SK-N-SH (cell line): ENCODE measurements at regions not wholly inside any gene's neighbourhood (a gene's known extent, or its start where the extent isn't known, plus 50 kb on each side); places are given as distances from the start of the nearest gene placed in this dataset.

ENCODE experiments used
- CTCF ChIA-PET: fragments of 300-600, 350-600 bp; formaldehyde crosslinking; extraction: SDS; loops from one replicate; lab custom pipeline; 2021; lab: Yijun Ruan, JAX
- POLR2A ChIA-PET: fragments of 350-600 bp; sonication (Branson Sonifier 250); formaldehyde crosslinking; extraction: SDS; loops from one replicate; lab custom pipeline; 2020; ENCODE audit warnings: antibody characterized with exemption, inconsistent platforms; lab: Yijun Ruan, JAX
- DNase-seq: peaks from one replicate; pipeline ENCODE4 v3.0.0; 2012
- H2AFZ ChIP-seq: fragments of 200-600 bp; sonication (generic); 2 replicates; pipeline ENCODE4 v1.8.1; 2016; ENCODE audit warnings: antibody characterized with exemption, mild to moderate bottlenecking, low read depth
- H3F3A ChIP-seq: fragments of 200-600 bp; sonication (generic); replicated peaks from 2 replicates; pipeline ENCODE3; 2016; ENCODE audit warnings: antibody characterized with exemption, mild to moderate bottlenecking; ENCODE audit not compliant: insufficient read depth
- H3K27ac ChIP-seq, 2 experiments: fragments of 200-500 bp in 1 of 2; fragments of 200-600 bp in 1 of 2; sonication (Bioruptor generic) in 1 of 2; sonication (generic), shearing (Covaris generic) in 1 of 2; 2 replicates each; pipeline versions ENCODE4 v1.5.1 to v1.6.1; 2014 to 2016; ENCODE audit warnings: low read depth in 2 of 2, inconsistent platforms in 1 of 2, low read length in 1 of 2, mild to moderate bottlenecking in 1 of 2, mixed read lengths in 1 of 2
- H3K27me3 ChIP-seq: fragments of 200-600 bp; sonication (generic), shearing (Covaris generic); 2 replicates; pipeline ENCODE4 v1.6.1; 2016; ENCODE audit warnings: mixed run types; ENCODE audit not compliant: insufficient read depth
- H3K36me3 ChIP-seq, 2 experiments: fragments of 200-500 bp in 1 of 2; fragments of 200-600 bp in 1 of 2; sonication (Bioruptor generic) in 1 of 2; sonication (generic) in 1 of 2; replicated peaks in 1 of 2; 2 replicates each; pipeline versions ENCODE3 to v1.5.1; 2014 to 2016; ENCODE audit warnings: low read length in 1 of 2, mild to moderate bottlenecking in 1 of 2; ENCODE audit not compliant: insufficient read depth in 2 of 2, control insufficient read depth in 1 of 2
- H3K4me1 ChIP-seq, 2 experiments: fragments of 200-500 bp in 1 of 2; fragments of 200-600 bp in 1 of 2; sonication (Bioruptor generic) in 1 of 2; sonication (generic), shearing (Covaris generic) in 1 of 2; 2 replicates each; pipeline versions ENCODE4 v1.5.1 to v1.6.1; 2014 to 2016; ENCODE audit warnings: low read depth in 1 of 2, low read length in 1 of 2, mixed run types in 1 of 2; ENCODE audit not compliant: insufficient read depth in 2 of 2, control insufficient read depth in 1 of 2
- H3K4me2 ChIP-seq: fragments of 200-600 bp; sonication (generic), shearing (Covaris generic); 2 replicates; pipeline ENCODE4 v1.6.1; 2017; ENCODE audit warnings: mixed run types
- H3K4me3 ChIP-seq, 2 experiments: fragments of 200-500 bp in 1 of 2; fragments of 200-600 bp in 1 of 2; sonication (Bioruptor generic) in 1 of 2; sonication (generic), shearing (Covaris generic) in 1 of 2; 2 replicates each; pipeline versions ENCODE4 v1.5.1 to v1.8.1; 2014 to 2016; ENCODE audit warnings: low read depth in 2 of 2, inconsistent platforms in 1 of 2, low read length in 1 of 2, mild to moderate bottlenecking in 1 of 2, mixed read lengths in 1 of 2, moderate library complexity in 1 of 2
- H3K79me2 ChIP-seq: fragments of 200-600 bp; sonication (generic); 2 replicates; pipeline ENCODE4 v1.8.1; 2017; ENCODE audit warnings: mild to moderate bottlenecking; ENCODE audit not compliant: insufficient read depth
- H3K9ac ChIP-seq: fragments of 200-600 bp; sonication (generic); 2 replicates; pipeline ENCODE4 v1.6.1; 2017; ENCODE audit warnings: mixed run types
- H3K9me2 ChIP-seq: fragments of 200-600 bp; sonication (generic); 2 replicates; pipeline ENCODE4 v1.6.1; 2017; ENCODE audit warnings: mixed run types
- H3K9me3 ChIP-seq: fragments of 200-600 bp; sonication (generic); 2 replicates; pipeline ENCODE4 v1.6.1; 2017; ENCODE audit warnings: mixed run types, mild to moderate bottlenecking, moderate library complexity
- H4K20me1 ChIP-seq: fragments of 200-600 bp; sonication (generic); 2 replicates; pipeline ENCODE4 v1.6.1; 2017; ENCODE audit warnings: mild to moderate bottlenecking, mixed run types; ENCODE audit not compliant: insufficient read depth
- CHD2 ChIP-seq: fragments of 150-350 bp; IDR thresholded peaks from 2 replicates; pipeline ENCODE4 v1.6.1; 2018; ENCODE audit warnings: low read length; ENCODE audit not compliant: partially characterized antibody
- ELF1 ChIP-seq: IDR thresholded peaks from 2 replicates; pipeline ENCODE4 v1.4.0; 2012
- EP300 ChIP-seq, 2 experiments: IDR thresholded peaks; 2 replicates each; pipeline versions ENCODE4 v1.4.0 to v1.6.1; 2012; ENCODE audit warnings: borderline replicate concordance in 1 of 2, low read depth in 1 of 2, low read length in 1 of 2
- EZH2phosphoT487 ChIP-seq: fragments of 200-600 bp; sonication (generic); IDR thresholded peaks from 2 replicates; pipeline ENCODE4 v1.6.1; 2017; ENCODE audit warnings: low read depth, mixed run types, mild to moderate bottlenecking, antibody characterized with exemption, moderate library complexity, borderline replicate concordance
- FOXM1 ChIP-seq: IDR thresholded peaks from 2 replicates; pipeline ENCODE4 v1.4.0; 2012; ENCODE audit warnings: low read depth, mild to moderate bottlenecking
- GATA2 ChIP-seq: sonication (generic); formaldehyde crosslinking; IDR thresholded peaks from 2 replicates; pipeline ENCODE4 v1.5.0; 2020; ENCODE audit warnings: mild to moderate bottlenecking, missing genetic modification reagents
- IRF3 ChIP-seq: fragments of 150-350 bp; IDR thresholded peaks from 2 replicates; pipeline ENCODE4 v1.6.1; 2016; ENCODE audit warnings: mild to moderate bottlenecking, low read depth, low read length
- NFIC ChIP-seq: IDR thresholded peaks from 2 replicates; pipeline ENCODE4 v1.4.0; 2012; ENCODE audit warnings: borderline replicate concordance
- PBX3 ChIP-seq: IDR thresholded peaks from 2 replicates; pipeline ENCODE4; 2012
- RAD21 ChIP-seq: IDR thresholded peaks from 2 replicates; pipeline ENCODE4 v1.6.1; 2012; ENCODE audit warnings: mild to moderate bottlenecking, low read length
- REST ChIP-seq: IDR thresholded peaks from 2 replicates; pipeline ENCODE4 v1.6.1; 2012; ENCODE audit warnings: mild to moderate bottlenecking, low read depth, low read length, moderate library complexity
- RXRA ChIP-seq: IDR thresholded peaks from 2 replicates; pipeline ENCODE4 v1.4.0; 2012; ENCODE audit warnings: low read depth, mild to moderate bottlenecking, borderline replicate concordance
- SIN3A ChIP-seq: IDR thresholded peaks from 2 replicates; pipeline ENCODE4 v1.6.1; 2012; ENCODE audit warnings: low read depth, mild to moderate bottlenecking, low read length, moderate library complexity, borderline replicate concordance
- TAF1 ChIP-seq: IDR thresholded peaks from 2 replicates; pipeline ENCODE4 v1.6.1; 2012; ENCODE audit warnings: low read depth, mild to moderate bottlenecking, low read length, moderate library complexity, borderline replicate concordance
- TCF12 ChIP-seq: IDR thresholded peaks from 2 replicates; pipeline ENCODE4 v1.4.0; 2012
- USF1 ChIP-seq: IDR thresholded peaks from 2 replicates; pipeline ENCODE4 v1.4.0; 2012; ENCODE audit warnings: low read depth, borderline replicate concordance
- YY1 ChIP-seq: IDR thresholded peaks from 2 replicates; pipeline ENCODE4 v1.4.0; 2012; ENCODE audit warnings: low read depth, mild to moderate bottlenecking
- ZBTB33 ChIP-seq: IDR thresholded peaks from 2 replicates; pipeline ENCODE4 v1.4.0; 2012; ENCODE audit warnings: low read depth, borderline replicate concordance
- WGBS: methylation state at CpG from one replicate; pipeline ENCODE4 v1.1.6; 2017; ENCODE audit warnings: low lambda C conversion rate; 5-methylcytosine and 5-hydroxymethylcytosine counted together

- H3K9me3 ChIP-seq: peaks cover 3% of the 10 kb centered on the region
- no peak overlapping the region for H3K4me2 ChIP-seq
- no peak for DNase-seq
- CTCF ChIA-PET: interaction anchor here (0.9 kb wide), 1 partner anchor 47 kb away, joined by 3 read pairs; no protein-coding TSS in a partner anchor
- H3K27me3 ChIP-seq: no peaks in the 10 kb centered on the region
- no peaks in the 10 kb centered on the region for H4K20me1 ChIP-seq
- TF ChIP-seq RAD21 (no peak), RXRA (no peak), PBX3 (no peak), YY1 (no peak), TAF1 (no peak), GATA2 (CRISPR knock-in tag) (no peak), REST (no peak), EZH2phosphoT487 (no peak), NFIC (no peak), CHD2 (no peak), TCF12 (no peak), ZBTB33 (no peak), USF1 (no peak), ELF1 (no peak), EP300 (IDR thresholded peaks at IDR 0.05; ENCODE audit: borderline replicate concordance in 1 of 2, low read depth in 1 of 2, low read length in 1 of 2) (no peak), FOXM1 (no peak; the same call in 1 of the 2 replicates), SIN3A (no peak), IRF3 (no peak)
- peaks cover 28% of the 10 kb centered on the region for H3F3A ChIP-seq
- no peak overlapping the region for H3K4me3 ChIP-seq
- 4% methylated on average over 1 of the region's 1 CpG for WGBS
- peaks cover 0 to 6% of the 10 kb centered on the region in 2 experiments; a peak in 2 of 4 replicates for H3K4me1 ChIP-seq
- H2AFZ ChIP-seq: no peak overlapping the region
- H3K9ac ChIP-seq: no peak overlapping the region
- no peaks in the 10 kb centered on the region for H3K79me2 ChIP-seq
- no peaks in the 10 kb centered on the region for H3K9me2 ChIP-seq
- H3K36me3 ChIP-seq: no peaks in the 10 kb centered on the region
- POLR2A ChIA-PET: interaction anchor here (0.6 kb wide), 1 partner anchor 558 kb away, joined by 5 read pairs; no protein-coding TSS in a partner anchor
- peak overlapping the region; percentile 47 to 78; a peak in 3 of 4 replicates for H3K27ac ChIP-seq
These were observed 72.9 kb downstream of the IFI44 start for GRCh38 chr1:78722521-78722920.
